Loucy (cell line): ENCODE measurements at regions not wholly inside any gene's neighbourhood (a gene's known extent, or its start where the extent isn't known, plus 50 kb on each side); places are given as distances from the start of the nearest gene placed in this dataset.

Experiments used
- H2AFZ ChIP-seq: fragments of 200-600 bp; sonication (generic); 2 replicates; pipeline ENCODE4 v1.6.0; 2016; ENCODE audit warnings: antibody characterized with exemption, mild to moderate bottlenecking, low read length, moderate library complexity
- H3F3A ChIP-seq: fragments of 200-600 bp; 2 replicates; pipeline ENCODE4 v1.6.0; 2016; ENCODE audit warnings: antibody characterized with exemption, low read depth, mild to moderate bottlenecking
- H3K27me3 ChIP-seq: fragments of 200-600 bp; sonication (generic); 2 replicates; pipeline ENCODE4 v1.6.1; 2014; ENCODE audit warnings: low read length, mild to moderate bottlenecking; ENCODE audit not compliant: insufficient read depth, poor library complexity, severe bottlenecking
- H3K36me3 ChIP-seq: fragments of 200-600 bp; sonication (generic); 2 replicates; pipeline ENCODE4 v1.6.1; 2016; ENCODE audit warnings: low read length; ENCODE audit not compliant: insufficient read depth
- H3K4me1 ChIP-seq: fragments of 200-600 bp; sonication (generic); 2 replicates; pipeline ENCODE4 v1.5.1; 2014; ENCODE audit warnings: low read length, mild to moderate bottlenecking; ENCODE audit not compliant: insufficient read depth, poor library complexity, severe bottlenecking
- H3K4me2 ChIP-seq: fragments of 200-600 bp; sonication (generic); 2 replicates; pipeline ENCODE4 v1.6.0; 2014; ENCODE audit warnings: antibody characterized with exemption, low read length, low read depth, mild to moderate bottlenecking; ENCODE audit not compliant: poor library complexity, severe bottlenecking
- H3K4me3 ChIP-seq: fragments of 200-600 bp; sonication (generic); 2 replicates; pipeline ENCODE4 v1.5.1; 2014; ENCODE audit warnings: low read length, mild to moderate bottlenecking, mixed read lengths; ENCODE audit not compliant: poor library complexity, severe bottlenecking
- H3K79me2 ChIP-seq: fragments of 200-600 bp; sonication (generic); 2 replicates; pipeline ENCODE4 v1.6.1; 2014; ENCODE audit warnings: low read length; ENCODE audit not compliant: insufficient read depth
- H3K9ac ChIP-seq: fragments of 200-600 bp; sonication (generic); 2 replicates; pipeline ENCODE4 v1.6.0; 2014; ENCODE audit warnings: mild to moderate bottlenecking, low read depth, low read length, moderate library complexity; ENCODE audit not compliant: poor library complexity, severe bottlenecking
- H3K9me2 ChIP-seq: fragments of 200-600 bp; sonication (generic); replicated peaks from 2 replicates; pipeline ENCODE4 v1.6.1; 2016; ENCODE audit warnings: low read depth, low read length, mixed read lengths
- H3K9me3 ChIP-seq: fragments of 200-600 bp; sonication (generic); 2 replicates; pipeline ENCODE4 v1.6.1; 2014; ENCODE audit warnings: mild to moderate bottlenecking, antibody characterized with exemption, low read length, low read depth; ENCODE audit not compliant: insufficient read depth
- H4K20me1 ChIP-seq: fragments of 200-600 bp; sonication (generic); 2 replicates; pipeline ENCODE4 v1.6.0; 2014; ENCODE audit warnings: antibody characterized with exemption, low read length, mild to moderate bottlenecking; ENCODE audit not compliant: insufficient read depth, poor library complexity, severe bottlenecking
- CTCF ChIP-seq: fragments of 200-600 bp; sonication (generic); conservative IDR thresholded peaks from 2 replicates; pipeline ENCODE4 v1.5.1; 2014; ENCODE audit warnings: mild to moderate bottlenecking, antibody characterized with exemption, low read length
- EZH2phosphoT487 ChIP-seq: fragments of 200-600 bp; IDR thresholded peaks from 2 replicates; pipeline ENCODE4 v1.6.1; 2018; ENCODE audit warnings: antibody characterized with exemption, mild to moderate bottlenecking, moderate library complexity, borderline replicate concordance

- H3K36me3 ChIP-seq, result no peaks in the 10 kb centered on the region
- no peaks in the 10 kb centered on the region for H3K9me3 ChIP-seq
- H3K4me2 ChIP-seq, result no peak overlapping the region
- TF ChIP-seq EZH2phosphoT487 (no peak), CTCF (no peak)
- no peaks in the 10 kb centered on the region for H3K4me1 ChIP-seq
- H4K20me1 ChIP-seq, result no peaks in the 10 kb centered on the region
- no peak overlapping the region for H3K9ac ChIP-seq
- H3K27me3 ChIP-seq, result no peaks in the 10 kb centered on the region
- H3K4me3 ChIP-seq, result no peak overlapping the region
- no peaks in the 10 kb centered on the region for H3K79me2 ChIP-seq
- no peak overlapping the region for H2AFZ ChIP-seq
- H3F3A ChIP-seq, result no peaks in the 10 kb centered on the region
- H3K9me2 ChIP-seq, result no peaks in the 10 kb centered on the region
Measured at GRCh38 chr4:36516522-36517095, 235.2 kb downstream of the DTHD1 start.

GRCh38 chr4:36523182-36523581 is 241.8 kb downstream of the DTHD1 start:
- Histone ChIP-seq H3K36me3 (no peaks in the 10 kb centered on the region), H3K4me3 (no peak overlapping the region), H4K20me1 (no peaks in the 10 kb centered on the region), H3K79me2 (no peaks in the 10 kb centered on the region), H3K9ac (no peak overlapping the region), H3K27me3 (no peaks in the 10 kb centered on the region), H3K4me2 (no peak overlapping the region), H3K9me2 (no peaks in the 10 kb centered on the region), H2AFZ (no peak overlapping the region), H3F3A (no peaks in the 10 kb centered on the region), H3K9me3 (0 out of 2 replicates have a peak, but pooled peaks cover 2% of the 10 kb centered on the region), H3K4me1 (no peaks in the 10 kb centered on the region)
- TF ChIP-seq EZH2phosphoT487, result no peak

- no peak overlapping the region for H3K9ac ChIP-seq
- H3K36me3 ChIP-seq, result no peaks in the 10 kb centered on the region
- H3K4me2 ChIP-seq, result no peak overlapping the region
- H3K4me1 ChIP-seq, result no peaks in the 10 kb centered on the region
- H4K20me1 ChIP-seq, result no peaks in the 10 kb centered on the region
- no peak overlapping the region for H3K4me3 ChIP-seq
- no peak overlapping the region for H2AFZ ChIP-seq
- no peaks in the 10 kb centered on the region for H3F3A ChIP-seq
- H3K9me3 ChIP-seq, result peaks cover 6% of the 10 kb centered on the region; the same call in 1 of the 2 replicates
- TF ChIP-seq EZH2phosphoT487, result no peak
- TF ChIP-seq CTCF, result no peak
- no peaks in the 10 kb centered on the region for H3K9me2 ChIP-seq
- no peaks in the 10 kb centered on the region for H3K79me2 ChIP-seq
- no peaks in the 10 kb centered on the region for H3K27me3 ChIP-seq
Measured at GRCh38 chr4:36532670-36533379, 251.4 kb downstream of the DTHD1 start.
